GM12874 (cell line): ENCODE measurements at regions not wholly inside any gene's neighbourhood (a gene's known extent, or its start where the extent isn't known, plus 50 kb on each side); places are given as distances from the start of the nearest gene placed in this dataset.

Source experiments
- TF ChIP-seq, protein P1 (sequence below): IDR thresholded peaks from 2 replicates; pipeline ENCODE4 v1.5.1; 2011; ENCODE audit warnings: low read depth, mild to moderate bottlenecking, control low read depth, low read length, moderate library complexity; ENCODE audit not compliant: insufficient read depth

DNA sequence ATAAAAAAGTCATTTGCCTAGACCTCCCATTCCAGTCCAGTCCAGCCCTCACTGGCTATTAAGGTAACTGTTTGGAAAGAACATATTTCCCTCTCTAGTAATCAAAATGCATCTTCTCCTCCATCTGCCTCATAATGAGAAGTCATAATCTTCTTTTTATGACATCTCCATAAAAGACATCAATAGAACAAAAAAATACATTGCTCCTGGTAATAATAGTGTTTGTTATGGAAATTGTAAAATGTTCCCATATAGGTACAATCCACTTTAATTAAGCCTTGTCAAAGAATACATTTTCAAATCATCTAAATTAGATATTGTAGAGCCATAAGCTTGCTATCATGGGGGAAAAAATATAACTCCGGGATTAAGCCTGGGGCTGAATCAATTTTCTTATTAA lies 461.6 kb downstream of the LRATD1 start:
- TF ChIP-seq, protein P1, sequence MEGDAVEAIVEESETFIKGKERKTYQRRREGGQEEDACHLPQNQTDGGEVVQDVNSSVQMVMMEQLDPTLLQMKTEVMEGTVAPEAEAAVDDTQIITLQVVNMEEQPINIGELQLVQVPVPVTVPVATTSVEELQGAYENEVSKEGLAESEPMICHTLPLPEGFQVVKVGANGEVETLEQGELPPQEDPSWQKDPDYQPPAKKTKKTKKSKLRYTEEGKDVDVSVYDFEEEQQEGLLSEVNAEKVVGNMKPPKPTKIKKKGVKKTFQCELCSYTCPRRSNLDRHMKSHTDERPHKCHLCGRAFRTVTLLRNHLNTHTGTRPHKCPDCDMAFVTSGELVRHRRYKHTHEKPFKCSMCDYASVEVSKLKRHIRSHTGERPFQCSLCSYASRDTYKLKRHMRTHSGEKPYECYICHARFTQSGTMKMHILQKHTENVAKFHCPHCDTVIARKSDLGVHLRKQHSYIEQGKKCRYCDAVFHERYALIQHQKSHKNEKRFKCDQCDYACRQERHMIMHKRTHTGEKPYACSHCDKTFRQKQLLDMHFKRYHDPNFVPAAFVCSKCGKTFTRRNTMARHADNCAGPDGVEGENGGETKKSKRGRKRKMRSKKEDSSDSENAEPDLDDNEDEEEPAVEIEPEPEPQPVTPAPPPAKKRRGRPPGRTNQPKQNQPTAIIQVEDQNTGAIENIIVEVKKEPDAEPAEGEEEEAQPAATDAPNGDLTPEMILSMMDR: no peak

DNA sequence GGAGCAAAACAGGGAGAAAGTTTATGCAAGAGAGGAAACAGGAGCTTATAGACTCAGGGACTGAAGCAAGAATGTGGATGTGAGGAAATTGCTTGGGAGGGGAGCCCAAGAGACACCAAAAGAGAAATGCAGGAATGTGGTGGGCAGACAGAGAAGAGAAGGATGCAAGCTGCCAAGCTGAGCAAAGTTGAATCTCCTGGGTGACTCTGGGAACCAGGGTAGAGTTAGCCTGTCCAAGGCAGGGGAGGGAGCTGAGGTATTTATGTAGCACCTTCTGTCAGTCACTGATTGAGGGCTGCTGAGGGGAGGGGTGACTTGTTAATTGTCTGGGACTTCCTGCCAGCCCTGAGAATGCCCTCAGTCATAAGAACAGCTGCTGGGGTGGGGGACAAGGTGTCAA lies 464.3 kb downstream of the NBAS start:
- TF ChIP-seq, protein P1: no peak

DNA sequence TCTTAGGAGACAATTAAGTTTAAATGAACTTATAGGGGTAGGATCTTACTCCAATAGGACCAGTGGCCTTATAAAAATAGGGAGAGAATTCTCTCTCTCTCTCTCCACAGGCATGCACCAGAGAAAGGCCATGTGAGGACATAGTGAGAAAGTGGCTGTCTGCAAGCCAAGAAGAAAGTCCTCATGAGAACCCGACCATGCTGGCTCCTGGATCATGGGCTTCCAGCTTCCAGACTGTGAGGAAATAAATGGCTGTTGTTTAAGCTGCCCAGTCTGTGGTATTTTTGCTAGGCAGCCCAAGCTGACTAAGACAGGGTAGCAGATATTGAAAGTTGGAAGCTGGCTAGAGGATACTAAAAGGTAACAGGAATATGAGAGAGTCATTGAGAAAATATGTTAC lies 454.0 kb downstream of the NBAS start:
- TF ChIP-seq, protein P1: no peak

DNA sequence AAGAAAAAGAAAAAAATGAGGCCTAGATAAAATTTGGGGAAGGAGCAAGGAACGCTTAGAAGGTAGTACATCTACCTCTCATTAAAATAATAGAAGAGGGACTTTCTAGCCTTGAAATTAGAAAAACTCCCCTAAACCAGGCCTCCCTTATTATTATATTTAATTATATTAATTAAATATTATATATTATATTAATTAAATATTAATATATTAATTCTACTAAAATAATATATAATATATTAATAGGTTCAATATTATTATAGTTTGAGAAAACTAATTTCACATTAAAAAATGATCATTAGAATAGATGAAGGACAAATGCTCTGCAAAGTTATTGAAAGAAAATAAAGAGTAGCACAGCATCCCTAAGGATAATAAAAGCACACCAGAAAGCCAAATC lies 449.4 kb downstream of the NBAS start:
- TF ChIP-seq, protein P1: no peak

DNA sequence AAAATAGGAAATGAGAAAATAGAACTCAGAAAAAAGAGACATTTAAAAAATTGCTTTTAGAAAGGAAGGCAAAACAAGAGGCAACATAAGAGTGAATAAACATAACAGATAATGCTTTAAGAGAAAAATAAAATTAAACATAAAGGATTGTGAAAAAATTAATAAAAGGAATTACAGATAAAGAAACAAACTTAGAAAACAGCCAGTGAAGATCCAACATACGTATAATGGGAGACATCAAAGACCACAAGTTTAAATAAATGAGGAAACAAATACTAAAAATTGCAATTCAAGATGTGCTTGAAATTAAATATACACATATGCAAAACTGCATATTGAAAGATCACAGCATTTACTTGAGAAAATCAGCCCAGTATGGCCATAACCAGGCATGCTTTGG lies 448.9 kb downstream of the NBAS start:
- TF ChIP-seq, protein P1: no peak

DNA sequence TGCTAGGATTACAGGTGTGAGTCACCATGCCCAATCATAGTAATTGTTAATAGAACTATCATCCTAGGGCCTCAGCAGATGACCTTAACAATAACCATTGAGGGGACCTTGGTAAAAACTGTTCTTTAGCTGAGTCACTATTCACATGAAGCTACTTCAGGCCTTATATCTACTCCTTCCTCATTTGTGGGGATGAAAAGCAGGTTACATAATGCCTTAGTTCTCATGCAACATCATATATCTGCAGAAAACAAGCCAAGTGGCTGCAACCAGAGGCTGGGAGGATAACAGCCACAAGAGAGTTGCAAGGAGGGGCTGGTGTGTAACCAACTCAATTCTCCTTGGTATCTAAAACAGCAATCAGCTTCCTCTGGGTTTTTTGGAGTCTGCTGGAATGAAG lies 445.4 kb downstream of the NBAS start:
- TF ChIP-seq, protein P1: no peak

DNA sequence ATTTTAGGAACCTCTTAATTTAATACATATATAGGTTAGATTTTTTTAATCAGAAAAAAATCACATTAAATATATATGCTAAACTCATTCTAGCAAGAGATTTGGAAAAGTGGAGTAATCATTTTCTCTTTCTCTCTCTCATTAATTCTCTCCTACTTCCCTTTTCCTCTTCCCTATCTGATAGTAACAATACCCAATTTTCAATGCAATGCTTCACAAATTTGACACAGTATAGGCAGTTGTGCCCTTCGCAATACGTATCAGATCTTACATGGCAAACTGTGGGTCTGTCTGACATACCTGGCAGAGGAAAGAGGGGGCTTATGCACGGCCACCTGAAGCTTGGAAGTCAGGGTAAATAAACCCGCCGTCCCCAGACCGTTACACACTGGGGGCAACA lies 444.3 kb downstream of the NBAS start:
- TF ChIP-seq, protein P1: no peak
